HEK293T (cell line): ENCODE measurements at regions not wholly inside any gene's neighbourhood (a gene's known extent, or its start where the extent isn't known, plus 50 kb on each side); places are given as distances from the start of the nearest gene placed in this dataset.

ENCODE experiments used
- BHLHE40 ChIP-seq: fragments of 450-650 bp; IDR thresholded peaks from 2 replicates; pipeline ENCODE4 v1.6.1; 2016; ENCODE audit warnings: mild to moderate bottlenecking, moderate library complexity, borderline replicate concordance
- FOXA1 ChIP-seq: fragments of 450-650 bp; IDR thresholded peaks from 2 replicates; pipeline ENCODE4 v1.6.1; 2016; ENCODE audit warnings: mild to moderate bottlenecking
- FOXK2 ChIP-seq: fragments of 450-650 bp; IDR thresholded peaks from 2 replicates; pipeline ENCODE4 v1.6.1; 2016; ENCODE audit warnings: mild to moderate bottlenecking
- FOXM1 ChIP-seq: fragments of 450-650 bp; IDR thresholded peaks from 2 replicates; pipeline ENCODE4 v1.6.1; 2017; ENCODE audit warnings: mild to moderate bottlenecking, borderline replicate concordance
- HDGF ChIP-seq: fragments of 450-650 bp; IDR thresholded peaks from 2 replicates; pipeline ENCODE4 v1.6.1; 2017; ENCODE audit warnings: antibody characterized with exemption, borderline replicate concordance
- L3MBTL2 ChIP-seq: fragments of 450-650 bp; conservative IDR thresholded peaks from 2 replicates; pipeline ENCODE4 v1.6.1; 2016; ENCODE audit warnings: mild to moderate bottlenecking
- NFRKB ChIP-seq: fragments of 450-650 bp; IDR thresholded peaks from 2 replicates; pipeline ENCODE4 v1.6.1; 2016; ENCODE audit warnings: mild to moderate bottlenecking, moderate library complexity
- SP1 ChIP-seq: fragments of 450-650 bp; IDR thresholded peaks from 2 replicates; pipeline ENCODE4 v1.6.1; 2017
- SUZ12 ChIP-seq: fragments of 450-650 bp; IDR thresholded peaks from 2 replicates; pipeline ENCODE4 v1.6.1; 2016; ENCODE audit warnings: mild to moderate bottlenecking
- TARDBP ChIP-seq: fragments of 450-650 bp; IDR thresholded peaks from 2 replicates; pipeline ENCODE4 v1.6.1; 2016

DNA sequence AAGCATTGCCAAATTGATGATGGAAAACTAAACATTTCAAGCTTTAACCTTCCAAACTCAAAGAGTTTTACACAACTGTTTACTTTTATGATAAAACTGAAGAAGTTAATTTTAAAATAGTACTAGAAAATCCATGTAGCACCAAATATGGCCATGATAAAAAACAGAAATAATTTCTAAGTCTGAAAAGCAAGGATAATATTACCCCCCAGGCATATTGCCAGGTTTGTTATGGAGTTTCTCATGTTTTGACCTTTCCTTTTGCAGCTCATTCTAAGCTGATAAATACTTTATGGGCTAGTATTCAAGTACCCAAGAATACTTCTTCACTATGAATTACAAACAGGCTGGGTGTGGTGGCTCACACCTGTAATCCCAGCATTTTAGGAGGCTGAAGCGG is 209.9 kb upstream of the ZFP64 start:
- TF ChIP-seq BHLHE40 (no peak), NFRKB (no peak), TARDBP (no peak), SP1 (no peak), SUZ12 (no peak), FOXM1 (no peak), FOXA1 (no peak), FOXK2 (no peak), HDGF (no peak), L3MBTL2 (no peak)
